ENCODE measurements at regions not wholly inside any gene's neighbourhood (a gene's known extent, or its start where the extent isn't known, plus 50 kb on each side); places are given as distances from the start of the nearest gene placed in this dataset.

GRCh38 chr22:47284360-47284759 lies 521.9 kb downstream of the TBC1D22A start:
- no peak for DNase-seq (ENCODE audit: low spot score)

DNA sequence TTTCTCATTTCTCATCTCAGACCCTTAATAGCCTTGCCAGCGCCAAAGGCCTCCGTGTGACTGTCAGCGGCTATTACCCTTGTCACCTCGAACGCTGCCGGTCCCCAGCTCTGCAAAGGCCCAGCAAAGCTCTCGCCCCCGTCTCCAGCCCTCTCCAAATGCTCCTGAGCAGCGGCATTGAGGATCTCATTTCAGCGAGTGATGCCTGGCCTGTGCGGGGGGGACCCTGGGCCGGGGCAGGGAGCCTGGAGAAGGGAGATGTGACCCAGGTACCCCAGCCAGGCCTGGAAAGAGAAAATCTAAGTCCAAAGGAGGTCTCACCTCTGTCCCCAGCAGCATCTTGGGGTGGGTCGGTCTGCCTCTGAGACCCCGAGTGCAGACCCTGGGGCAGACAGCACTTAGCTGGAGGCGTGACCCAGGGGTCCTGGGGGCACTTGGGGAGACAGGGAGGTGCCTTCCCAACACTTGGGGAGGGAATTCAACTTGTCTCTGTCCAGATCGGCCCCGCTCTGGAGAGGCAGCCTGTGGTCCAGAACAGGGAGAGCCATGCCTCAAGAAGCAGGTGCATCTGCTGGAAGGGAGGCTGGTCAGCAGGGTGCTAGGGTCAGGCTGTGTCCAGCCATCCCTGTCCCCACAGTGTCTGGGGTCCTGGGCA lies 521.3 kb downstream of the TBC1D22A start:
- DNase-seq (ENCODE audit: low spot score), result no peak

DNA sequence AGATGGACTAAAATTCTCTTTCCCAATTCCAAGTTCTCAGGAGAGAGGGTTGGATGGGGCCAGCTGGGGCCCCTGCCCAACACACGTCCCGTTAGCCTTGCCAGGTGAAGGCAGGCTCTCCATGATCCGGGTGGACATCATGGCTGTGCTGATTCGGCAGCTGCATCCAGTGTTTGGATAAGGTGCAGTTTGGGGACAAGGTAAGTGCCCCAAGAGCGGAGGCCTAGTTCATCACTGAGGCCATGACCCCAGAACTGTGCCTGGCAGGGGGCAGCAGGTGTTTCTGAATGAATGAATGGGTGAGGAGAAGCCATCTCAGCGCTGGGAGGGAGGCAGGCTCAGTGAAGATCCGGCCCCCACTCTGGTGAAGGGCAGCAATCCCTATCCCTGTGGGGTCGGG lies 520.4 kb downstream of the TBC1D22A start:
- DNase-seq (ENCODE audit: low spot score), result no peak

DNA sequence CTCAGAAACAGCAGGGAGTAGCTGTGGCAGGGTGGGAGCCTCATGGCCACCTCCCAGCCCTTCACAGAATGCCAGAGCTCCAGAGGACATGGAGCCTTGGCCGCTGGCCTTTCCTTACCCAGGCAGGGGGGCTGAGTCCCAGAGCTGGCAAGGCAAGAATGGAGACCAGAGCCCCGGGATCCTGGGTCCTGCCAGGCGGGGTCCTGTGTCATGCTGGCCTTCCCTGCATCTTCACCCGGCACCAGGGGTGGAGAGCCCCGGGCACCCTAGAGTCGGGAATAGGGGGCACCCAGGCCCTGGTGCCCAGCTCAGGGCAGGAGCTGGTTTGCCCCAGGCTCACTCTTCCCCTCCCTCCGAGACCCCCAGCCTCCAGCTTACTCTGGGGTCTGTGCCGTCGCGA lies 519.9 kb downstream of the TBC1D22A start:
- no peak for DNase-seq (ENCODE audit: low spot score)

GRCh38 chr22:47281126-47282106 lies 519.0 kb downstream of the TBC1D22A start:
- DNase-seq (ENCODE audit: low spot score), result peak; percentile 65

GRCh38 chr22:47280301-47280700 lies 517.9 kb downstream of the TBC1D22A start:
- DNase-seq (ENCODE audit: low spot score), result no peak

DNA sequence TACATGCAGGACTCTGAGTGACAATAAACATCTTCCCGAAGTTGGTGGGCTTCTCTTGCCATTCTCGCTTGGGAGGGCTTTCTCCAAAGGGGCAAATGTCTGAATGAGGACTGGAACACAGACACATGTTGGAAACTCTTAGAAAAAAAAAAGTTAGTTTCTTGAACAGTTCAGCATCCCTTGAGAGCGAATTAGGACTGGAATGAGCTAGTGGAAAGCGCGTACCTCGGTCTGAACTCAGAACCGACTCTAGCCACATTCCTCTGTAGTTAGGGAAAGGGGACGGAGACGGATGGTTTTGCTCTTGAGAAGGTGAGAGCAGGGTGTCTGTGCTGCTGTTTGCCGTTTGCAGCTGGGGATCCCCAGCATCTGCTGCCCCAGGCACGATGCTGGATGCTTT lies 517.3 kb downstream of the TBC1D22A start:
- DNase-seq (ENCODE audit: low spot score), result no peak

DNA sequence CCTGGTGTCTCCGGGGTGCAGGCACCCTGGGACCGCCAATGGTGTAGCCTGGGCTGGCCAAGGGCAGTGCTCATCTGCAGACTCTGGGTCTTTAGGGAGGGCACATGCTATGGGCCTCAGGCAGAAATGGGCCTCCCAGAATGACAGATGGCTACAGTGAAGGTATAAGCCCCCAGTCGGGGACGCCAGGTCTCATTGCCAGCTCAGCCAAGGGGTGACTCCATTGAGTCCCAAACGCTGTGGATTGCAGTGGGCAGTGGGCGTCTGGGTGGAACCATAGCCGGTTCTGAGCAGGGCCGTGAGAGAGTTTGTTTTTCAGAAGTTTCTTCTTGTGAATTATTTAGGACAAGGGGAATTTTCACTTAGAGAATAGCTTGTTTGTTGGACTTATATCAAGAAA lies 516.9 kb downstream of the TBC1D22A start:
- no peak for DNase-seq (ENCODE audit: low spot score)

DNA sequence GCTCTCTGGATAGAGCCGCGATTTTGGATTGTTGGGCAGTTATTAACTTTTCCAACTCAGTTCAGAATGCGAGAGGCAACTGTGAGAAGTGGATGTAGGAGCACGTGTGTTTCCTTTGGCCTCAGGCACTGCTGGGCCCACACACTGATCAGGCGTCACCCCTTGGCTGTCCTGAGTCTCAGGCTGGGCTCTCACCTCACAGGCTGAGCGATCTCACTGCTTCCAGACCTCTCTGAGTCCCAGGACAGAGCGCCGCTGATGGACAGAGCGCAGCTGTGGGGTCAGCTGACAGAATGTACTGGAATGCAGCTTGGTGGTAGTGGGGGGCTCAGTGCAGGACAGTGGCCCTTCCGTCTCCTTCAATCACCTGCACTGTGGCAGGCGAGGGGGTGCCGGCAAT lies 516.2 kb downstream of the TBC1D22A start:
- DNase-seq (ENCODE audit: low spot score), result no peak

DNA sequence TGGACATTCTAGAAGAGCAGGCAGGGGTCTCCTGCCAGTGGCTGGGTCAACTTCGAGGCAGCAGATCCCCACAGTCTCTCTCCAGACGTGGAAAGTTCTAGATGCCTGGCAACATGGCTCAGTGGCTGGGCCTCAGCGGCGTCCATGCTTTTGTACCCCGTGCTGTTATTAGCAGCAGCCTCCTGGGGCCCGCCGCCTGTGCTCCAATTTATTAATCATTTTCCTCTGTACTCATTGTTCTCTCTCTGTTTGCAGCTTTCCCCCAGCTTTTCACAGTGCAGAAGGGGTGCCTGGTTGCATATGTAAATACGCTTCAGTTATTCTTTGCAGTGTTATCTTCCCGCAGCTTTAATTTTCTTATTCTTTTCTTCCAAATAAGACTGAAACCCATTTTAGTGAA lies 515.1 kb downstream of the TBC1D22A start:
- DNase-seq (ENCODE audit: low spot score), result no peak

DNA sequence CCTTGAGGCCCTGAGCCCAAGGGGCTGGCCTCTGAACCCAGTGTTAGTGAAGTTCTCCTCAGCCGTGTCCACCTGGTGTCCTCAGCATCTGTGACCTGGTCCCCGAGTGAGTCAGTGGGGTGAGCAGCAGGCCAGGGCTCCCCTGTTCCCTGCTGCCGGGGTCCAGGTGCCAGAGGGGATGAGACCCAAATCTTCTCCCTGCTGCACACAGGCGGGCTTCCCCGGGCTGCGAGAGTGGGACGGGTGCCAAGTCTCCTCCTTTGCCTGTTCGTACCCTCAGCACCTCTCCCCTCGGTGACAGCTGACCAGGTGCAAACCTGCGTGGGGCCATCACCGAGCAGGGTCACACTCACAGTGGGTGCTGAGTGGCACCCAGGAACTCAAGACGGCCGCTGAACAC lies 514.5 kb downstream of the TBC1D22A start:
- DNase-seq (ENCODE audit: low spot score), result no peak

DNA sequence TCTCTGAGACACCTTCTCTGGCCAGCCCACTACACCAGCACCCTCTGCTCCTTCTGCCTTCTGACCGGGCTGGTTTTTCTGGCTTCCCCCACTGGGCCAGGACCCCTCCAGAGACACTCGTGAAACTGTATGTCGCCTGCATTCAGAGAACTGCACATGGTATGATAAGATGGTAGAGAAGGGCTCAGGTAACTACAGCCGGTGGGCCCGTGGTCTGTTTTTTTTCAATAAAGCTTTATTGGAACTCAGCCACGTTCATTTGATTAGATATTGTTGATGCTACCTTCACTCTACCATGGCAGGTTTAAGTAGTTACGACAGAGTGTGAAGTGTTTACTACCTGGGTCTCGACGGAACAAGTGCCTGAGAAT lies 514.0 kb downstream of the TBC1D22A start:
- no peak for DNase-seq (ENCODE audit: low spot score)

DNA sequence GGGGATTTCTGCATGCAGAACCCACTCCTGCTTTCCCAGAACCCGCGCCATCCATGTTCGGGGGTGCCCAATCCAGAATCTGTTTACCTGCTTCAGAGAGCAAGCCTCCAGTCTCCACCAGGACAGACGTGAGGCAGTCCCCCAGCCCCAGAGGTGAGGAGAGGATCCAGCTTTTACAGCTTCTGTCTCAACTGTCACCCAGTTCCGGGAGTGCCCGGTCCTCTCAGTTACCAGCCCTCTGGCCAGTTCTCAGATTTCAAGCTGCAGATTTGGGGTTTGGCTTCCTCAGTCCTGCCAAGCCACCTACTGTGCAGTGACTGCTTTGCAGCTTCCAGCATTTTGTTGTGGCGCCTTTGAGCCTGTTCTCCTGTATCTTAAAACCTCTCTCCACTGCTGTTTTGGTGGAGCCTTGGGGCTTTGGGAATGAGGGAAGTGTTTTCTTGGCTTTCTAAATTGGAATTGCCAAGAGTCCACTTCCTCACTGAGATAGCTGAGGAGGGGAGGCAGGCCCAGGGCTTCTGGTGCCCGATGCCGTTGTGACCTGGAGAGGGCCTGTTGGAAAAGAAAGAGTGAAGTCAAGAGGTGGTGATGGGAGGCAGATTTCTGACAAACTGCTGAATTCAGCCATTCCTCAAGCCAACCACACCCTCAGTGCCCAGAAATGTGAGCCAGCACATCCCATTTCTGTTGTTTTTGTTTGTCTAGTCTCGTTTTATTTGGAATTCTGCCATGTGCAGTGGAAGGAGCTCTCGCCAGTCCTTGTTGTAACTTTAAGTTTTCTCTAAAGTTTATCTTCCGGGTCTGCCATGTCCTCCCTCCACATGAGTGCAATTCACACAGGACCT lies 513.4 kb downstream of the TBC1D22A start:
- DNase-seq (ENCODE audit: low spot score), result no peak

DNA sequence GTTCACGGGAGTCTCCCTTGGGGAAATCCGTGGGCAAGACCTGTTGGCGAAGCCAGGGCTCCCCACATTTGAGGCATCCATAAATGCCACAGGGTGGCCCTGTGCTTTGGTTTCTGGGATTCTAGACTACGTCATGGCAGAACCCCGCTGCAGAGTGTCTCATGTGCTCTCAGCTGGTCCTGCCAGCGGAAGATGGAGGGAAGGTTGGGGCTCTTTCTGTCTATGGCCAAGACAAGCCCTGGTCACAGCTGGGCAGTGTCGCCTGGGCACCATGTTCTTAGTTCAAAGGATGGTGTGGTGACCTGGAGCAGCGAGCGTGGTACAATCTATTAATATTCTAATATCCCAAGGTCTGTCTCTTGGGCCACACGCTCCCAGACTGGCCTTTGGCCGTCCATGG lies 511.7 kb downstream of the TBC1D22A start:
- DNase-seq (ENCODE audit: low spot score), result no peak

GRCh38 chr22:47270463-47271135 lies 508.1 kb downstream of the TBC1D22A start:
- no peak for DNase-seq (ENCODE audit: low spot score)

GRCh38 chr22:47269516-47270088 lies 507.2 kb downstream of the TBC1D22A start:
- no peak for DNase-seq (ENCODE audit: low spot score)

DNA sequence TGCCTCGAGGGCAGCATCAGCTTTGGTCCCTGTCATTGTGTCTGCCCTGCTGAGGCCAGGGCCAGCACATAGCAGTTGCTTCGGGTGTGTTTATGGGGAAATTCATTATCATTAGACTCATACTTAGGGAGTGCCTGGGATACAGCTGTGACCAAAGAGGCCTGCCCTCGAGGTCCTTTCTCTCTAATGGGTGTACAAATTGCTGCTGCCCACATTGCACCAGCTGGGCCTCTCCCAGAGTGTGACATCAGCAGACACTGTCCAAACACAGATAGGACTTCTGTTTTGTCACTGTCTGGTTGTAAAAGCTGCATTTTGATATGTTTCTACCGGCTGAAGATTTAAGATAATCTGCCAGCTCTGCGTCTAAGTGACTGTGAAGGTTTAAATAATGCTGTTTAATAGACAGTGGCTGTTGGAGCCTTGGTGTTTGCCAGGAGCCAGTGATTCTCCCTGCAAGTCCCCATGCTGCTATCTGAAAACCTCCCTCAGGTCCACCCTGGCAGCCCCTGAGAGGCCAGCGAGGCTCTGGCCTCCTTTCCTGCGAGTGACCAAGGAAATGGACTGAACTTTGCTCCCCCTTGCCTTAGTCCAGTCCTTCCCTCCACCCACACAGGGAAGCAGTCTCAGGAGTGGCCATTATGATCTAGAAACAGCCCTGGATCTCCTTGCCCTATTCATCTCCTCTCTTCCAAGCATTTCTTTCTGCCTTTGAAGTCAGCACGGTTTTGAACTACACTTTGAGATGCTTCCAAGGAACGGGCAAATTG lies 505.2 kb downstream of the TBC1D22A start:
- no peak for DNase-seq (ENCODE audit: low spot score)

DNA sequence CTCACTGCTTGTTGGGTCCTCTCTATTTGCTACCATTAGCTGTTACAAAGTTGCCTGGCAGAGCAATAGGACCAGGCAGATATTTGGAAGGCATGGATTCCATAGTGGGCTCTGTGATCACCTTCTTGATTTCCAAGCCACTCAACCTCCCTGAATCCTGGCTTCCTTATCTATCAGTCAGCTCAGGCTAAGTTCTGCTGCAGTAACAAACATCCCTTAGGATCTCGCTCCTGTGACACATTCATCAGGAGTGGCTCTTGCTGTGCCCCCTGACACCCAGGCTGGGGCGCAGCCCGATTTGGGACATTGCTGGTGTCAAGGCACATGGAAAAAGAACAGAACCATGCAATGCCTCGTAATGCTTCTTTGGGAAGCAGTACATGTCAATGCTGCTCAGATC lies 503.9 kb downstream of the TBC1D22A start:
- DNase-seq (ENCODE audit: low spot score), result no peak

GRCh38 chr22:47260551-47260950 lies 498.1 kb downstream of the TBC1D22A start:
- DNase-seq (ENCODE audit: low spot score), result no peak

DNA sequence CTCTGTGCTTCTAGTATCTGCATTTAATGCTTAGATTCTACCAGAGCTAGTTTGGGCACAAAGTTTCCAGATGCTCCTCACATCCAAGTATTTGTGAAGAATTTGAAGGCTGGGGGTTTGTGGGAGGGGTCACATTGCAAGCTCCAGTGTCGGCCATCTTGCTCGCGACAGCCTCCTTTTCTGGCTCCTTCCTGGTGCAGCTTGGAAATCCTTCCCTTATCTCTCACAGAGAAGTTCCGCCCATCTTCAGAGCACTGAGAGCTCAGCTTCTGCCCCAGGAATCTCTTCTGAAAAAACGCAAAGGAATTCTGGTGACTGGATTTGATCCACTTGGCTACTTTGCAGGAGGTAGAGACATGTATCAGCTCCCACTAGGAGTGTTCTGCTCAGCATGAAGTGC lies 497.5 kb downstream of the TBC1D22A start:
- DNase-seq (ENCODE audit: low spot score), result no peak

DNA sequence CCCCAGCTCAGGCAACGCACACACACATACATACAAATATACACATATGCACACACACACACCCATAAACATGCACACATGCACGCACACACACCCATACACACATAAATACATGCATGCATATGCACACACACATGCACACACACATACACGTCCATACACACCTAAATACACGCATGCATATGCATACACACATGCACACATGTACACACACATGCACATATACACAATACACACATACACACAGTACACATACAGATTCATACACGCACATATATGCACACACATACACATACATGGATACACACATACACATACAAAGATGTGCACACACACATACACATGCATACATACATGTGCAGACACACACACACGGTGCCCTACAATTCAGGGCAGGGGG lies 496.6 kb downstream of the TBC1D22A start:
- DNase-seq (ENCODE audit: low spot score), result no peak

Measured in AG08395 (cell line).